ENCODE measurements at regions not wholly inside any gene's neighbourhood (a gene's known extent, or its start where the extent isn't known, plus 50 kb on each side); places are given as distances from the start of the nearest gene placed in this dataset.

GRCh38 chr6:125546841-125547251, 202.6 kb upstream of the HEY2 start:
- Histone ChIP-seq H3K4ac (replicated peaks; ENCODE audit: insufficient read length, low read depth, low read length) (no peak overlapping the region), H2AFZ (ENCODE audit: low read length) (no peak overlapping the region), H4K20me1 (replicated peaks in 1 of 2; ENCODE audit: control insufficient read depth in 1 of 2, insufficient read depth in 2 of 2, low read length in 2 of 2) (no peaks in the 10 kb centered on the region), H3K4me2 (ENCODE audit: insufficient read depth in 1 of 2, low read depth in 2 of 2, low read length in 2 of 2) (no peak overlapping the region), H3K18ac (ENCODE audit: extremely low read depth, low read length) (no peak overlapping the region), H3K23ac (ENCODE audit: insufficient read length) (no peak overlapping the region), H3K4me1 (replicated peaks in 1 of 4; ENCODE audit: control insufficient read depth in 3 of 4, insufficient read depth in 4 of 4, low read length in 3 of 4) (peaks cover 0 to 11% (median 1%) of the 10 kb centered on the region in 4 experiments; a peak in 3 of 7 replicates), H3K27ac (ENCODE audit: low read depth, low read length) (no peak overlapping the region), H2BK20ac (ENCODE audit: low read length) (peak overlapping the region; percentile 9; the same call in 1 of the 2 replicates), H3K27me3 (replicated peaks in 1 of 4; ENCODE audit: control insufficient read depth in 3 of 4, extremely low read depth in 1 of 4, insufficient read depth in 3 of 4, low read length in 3 of 4) (no peaks in the 10 kb centered on the region; a peak in 1 of 7 replicates), H3K79me2 (ENCODE audit: control insufficient read depth in 1 of 2, insufficient read depth in 2 of 2, low read length in 2 of 2) (no peaks in the 10 kb centered on the region), H3K36me3 (ENCODE audit: control insufficient read depth in 2 of 4, insufficient read depth in 4 of 4, low read length in 3 of 4) (no peaks in the 10 kb centered on the region; a peak in 1 of 8 replicates), H4K5ac (ENCODE audit: insufficient read length, low read depth, low read length) (no peak overlapping the region), H2AK5ac (ENCODE audit: low read depth, low read length) (no peak overlapping the region), H2BK15ac (ENCODE audit: low read length) (no peak overlapping the region), H3K79me1 (ENCODE audit: low read depth, low read length) (no peaks in the 10 kb centered on the region), H2BK12ac (ENCODE audit: low read depth, low read length) (no peak overlapping the region), H3K23me2 (ENCODE audit: low read depth, low read length) (no peaks in the 10 kb centered on the region), H3K9ac (replicated peaks in 1 of 4; ENCODE audit: extremely low read depth in 1 of 4, low read depth in 3 of 4, low read length in 3 of 4) (no peak overlapping the region), H2BK5ac (ENCODE audit: low read depth, low read length) (no peak overlapping the region), H3K9me3 (ENCODE audit: insufficient read depth in 2 of 2, low read depth in 1 of 2, low read length in 1 of 2) (no peaks in the 10 kb centered on the region; a peak in 1 of 4 replicates), H3K4me3 (ENCODE audit: extremely low read depth in 1 of 4, insufficient read depth in 2 of 4, low read depth in 3 of 4, low read length in 4 of 4) (no peak overlapping the region), H3K56ac (replicated peaks; ENCODE audit: insufficient read length, low read depth, low read length) (no peak overlapping the region), H2BK120ac (replicated peaks; ENCODE audit: low read depth, low read length) (no peak overlapping the region), H4K8ac (ENCODE audit: extremely low read depth, insufficient read depth, low read length) (no peak overlapping the region), H4K91ac (replicated peaks; ENCODE audit: insufficient read length, low read length) (no peak overlapping the region), H3K14ac (ENCODE audit: insufficient read length) (no peak overlapping the region)
- DNase-seq (ENCODE audit: low read depth in 1 of 2, low spot score in 2 of 2) (no peak), FAIRE-seq (no peak)
- POLR2A ChIA-PET (ENCODE audit: partially characterized antibody) = interaction anchor here (0.6 to 1.8 kb wide), 2 partner anchors 10 to 13 kb away, joined by 3 read pairs; no protein-coding TSS in a partner anchor
- WGBS, 2 experiments (ENCODE audit: extremely low coverage in 1 of 2, insufficient coverage in 1 of 2, insufficient read length in 1 of 2, insufficient replicate concordance in 2 of 2, low coverage in 1 of 2, low lambda C conversion rate in 2 of 2, missing lambda C conversion rate in 1 of 2) = 90% methylated on average over 5 of the region's 5 CpGs; no CpG with 5 or more reads in 1 of the 2 experiments
- TF ChIP-seq CEBPB (IDR thresholded peaks at IDR 0.05; ENCODE audit: low read depth, low read length) (no peak), CTCF (IDR thresholded peaks at IDR 0.05; ENCODE audit: control extremely low read depth in 1 of 3, insufficient read depth in 1 of 3, low read depth in 1 of 3, low read length in 3 of 3) (peak in 2 of 3 experiments; percentile 2 to 16; a peak in 1 of 4 replicates), SP2 (IDR thresholded peaks at IDR 0.05; ENCODE audit: low read length) (no peak), SUZ12 (IDR thresholded peaks at IDR 0.05; ENCODE audit: low read length) (no peak), NRF1 (IDR thresholded peaks at IDR 0.05; ENCODE audit: low read depth, low read length) (no peak), RAD21 (IDR thresholded peaks at IDR 0.05 in 1 of 2, conservative IDR thresholded peaks at IDR 0.05 in 1 of 2; ENCODE audit: low read depth in 2 of 2, low read length in 2 of 2) (peak; percentile 16 to 33; a peak in 2 of 4 replicates)
- CTCF ChIA-PET (ENCODE audit: partially characterized antibody) = interaction anchor here (1.0 to 2.4 kb wide), 10 partner anchors 12 to 233 kb away, joined by 3 to 9 read pairs (median 4); no protein-coding TSS in a partner anchor

Data from H1 (cell line).